ENCODE measurements at regions not wholly inside any gene's neighbourhood (a gene's known extent, or its start where the extent isn't known, plus 50 kb on each side); places are given as distances from the start of the nearest gene placed in this dataset.

GRCh38 chr11:27907091-27907490 is 200.9 kb downstream of the KIF18A start:
- POLR2A ChIA-PET (ENCODE audit: low non-redundant PET): interaction anchor here (0.6 kb wide), 1 partner anchor 51 kb away, joined by 3 read pairs; no protein-coding TSS in a partner anchor
- CTCF ChIA-PET: no interaction called here

DNA sequence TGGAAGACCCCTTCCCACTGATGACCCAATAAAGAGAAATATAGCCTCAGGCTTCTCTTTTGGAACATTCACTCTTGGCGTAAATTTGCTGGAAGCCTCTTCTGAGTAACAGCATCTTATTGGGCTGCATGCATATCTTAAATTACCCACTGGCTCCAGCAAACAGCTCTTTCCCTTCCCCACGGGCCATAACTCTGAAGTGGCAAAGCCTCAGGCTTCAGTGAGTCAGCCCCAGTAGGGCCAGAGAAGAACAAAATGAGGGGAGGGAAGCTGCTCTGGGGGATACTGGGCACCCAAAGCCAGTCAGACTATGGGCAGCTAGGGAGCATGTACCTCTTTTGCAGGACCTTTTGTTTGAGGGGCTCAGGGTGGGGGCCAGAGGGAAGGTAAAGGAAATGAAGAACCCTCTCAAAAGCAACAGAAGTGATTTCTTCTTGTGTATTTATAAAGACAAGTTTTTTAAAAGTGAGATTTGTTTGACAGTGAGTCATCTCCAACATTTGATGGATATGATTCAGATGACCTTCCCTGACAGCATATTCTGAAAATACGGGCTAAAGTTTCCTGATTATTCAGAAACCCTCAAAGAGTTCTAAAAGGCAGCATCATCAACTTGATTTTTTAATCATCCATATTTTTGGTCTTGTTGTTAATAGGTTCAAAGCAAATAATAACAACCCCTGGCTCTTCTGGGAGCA is 203.4 kb downstream of the KIF18A start:
- H3K4me1 ChIP-seq (ENCODE audit: insufficient read depth, low read length, poor library complexity, severe bottlenecking): no peaks in the 10 kb centered on the region
- CTCF ChIA-PET: no interaction called here
- H3K36me3 ChIP-seq (ENCODE audit: insufficient read depth, low read length, poor library complexity, severe bottlenecking): no peaks in the 10 kb centered on the region
- H3K27ac ChIP-seq (ENCODE audit: low read depth, low read length, poor library complexity, severe bottlenecking): no peak overlapping the region
- BruUV-seq (replicated peaks): no TSS peak
- intact Hi-C loops (cut with micrococcal nuclease; ENCODE audit: unreplicated experiment): no loop called here
- no peaks in the 10 kb centered on the region for H3K9me3 ChIP-seq (ENCODE audit: low read depth, low read length, poor library complexity, severe bottlenecking)
- no peak for DNase-seq (ENCODE audit: low spot score)
- no peak overlapping the region for H3K4me3 ChIP-seq (ENCODE audit: low read depth, low read length, poor library complexity, severe bottlenecking)
- POLR2A ChIA-PET (ENCODE audit: low non-redundant PET): no interaction called here
- peaks cover 73% of the 10 kb centered on the region for H3K27me3 ChIP-seq (replicated peaks; ENCODE audit: insufficient read depth, low read depth, low read length, poor library complexity)
- TF ChIP-seq, protein P1, sequence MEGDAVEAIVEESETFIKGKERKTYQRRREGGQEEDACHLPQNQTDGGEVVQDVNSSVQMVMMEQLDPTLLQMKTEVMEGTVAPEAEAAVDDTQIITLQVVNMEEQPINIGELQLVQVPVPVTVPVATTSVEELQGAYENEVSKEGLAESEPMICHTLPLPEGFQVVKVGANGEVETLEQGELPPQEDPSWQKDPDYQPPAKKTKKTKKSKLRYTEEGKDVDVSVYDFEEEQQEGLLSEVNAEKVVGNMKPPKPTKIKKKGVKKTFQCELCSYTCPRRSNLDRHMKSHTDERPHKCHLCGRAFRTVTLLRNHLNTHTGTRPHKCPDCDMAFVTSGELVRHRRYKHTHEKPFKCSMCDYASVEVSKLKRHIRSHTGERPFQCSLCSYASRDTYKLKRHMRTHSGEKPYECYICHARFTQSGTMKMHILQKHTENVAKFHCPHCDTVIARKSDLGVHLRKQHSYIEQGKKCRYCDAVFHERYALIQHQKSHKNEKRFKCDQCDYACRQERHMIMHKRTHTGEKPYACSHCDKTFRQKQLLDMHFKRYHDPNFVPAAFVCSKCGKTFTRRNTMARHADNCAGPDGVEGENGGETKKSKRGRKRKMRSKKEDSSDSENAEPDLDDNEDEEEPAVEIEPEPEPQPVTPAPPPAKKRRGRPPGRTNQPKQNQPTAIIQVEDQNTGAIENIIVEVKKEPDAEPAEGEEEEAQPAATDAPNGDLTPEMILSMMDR (conservative IDR thresholded peaks at IDR 0.05; ENCODE audit: low read depth, low read length): no peak
- TF ChIP-seq EZH2 (IDR thresholded peaks at IDR 0.05; ENCODE audit: borderline replicate concordance, low read depth, low read length, poor library complexity, severe bottlenecking): no peak

More at GRCh38 chr11:27907091-27907490, 200.9 kb downstream of the KIF18A start:
- Histone ChIP-seq H3K4me1 (ENCODE audit: insufficient read depth, low read length, poor library complexity, severe bottlenecking) (no peaks in the 10 kb centered on the region), H3K9me3 (ENCODE audit: low read depth, low read length, poor library complexity, severe bottlenecking) (no peaks in the 10 kb centered on the region), H3K36me3 (ENCODE audit: insufficient read depth, low read length, poor library complexity, severe bottlenecking) (no peaks in the 10 kb centered on the region), H3K27ac (ENCODE audit: low read depth, low read length, poor library complexity, severe bottlenecking) (no peak overlapping the region), H3K4me3 (ENCODE audit: low read depth, low read length, poor library complexity, severe bottlenecking) (no peak overlapping the region), H3K27me3 (replicated peaks; ENCODE audit: insufficient read depth, low read depth, low read length, poor library complexity) (peaks cover 86% of the 10 kb centered on the region)
- intact Hi-C loops (cut with micrococcal nuclease; ENCODE audit: unreplicated experiment): no loop called here
- BruUV-seq (replicated peaks): no TSS peak
- DNase-seq (ENCODE audit: low spot score): no peak
- TF ChIP-seq EZH2 (IDR thresholded peaks at IDR 0.05; ENCODE audit: borderline replicate concordance, low read depth, low read length, poor library complexity, severe bottlenecking): no peak
- TF ChIP-seq, protein P1 (conservative IDR thresholded peaks at IDR 0.05; ENCODE audit: low read depth, low read length): no peak

DNA sequence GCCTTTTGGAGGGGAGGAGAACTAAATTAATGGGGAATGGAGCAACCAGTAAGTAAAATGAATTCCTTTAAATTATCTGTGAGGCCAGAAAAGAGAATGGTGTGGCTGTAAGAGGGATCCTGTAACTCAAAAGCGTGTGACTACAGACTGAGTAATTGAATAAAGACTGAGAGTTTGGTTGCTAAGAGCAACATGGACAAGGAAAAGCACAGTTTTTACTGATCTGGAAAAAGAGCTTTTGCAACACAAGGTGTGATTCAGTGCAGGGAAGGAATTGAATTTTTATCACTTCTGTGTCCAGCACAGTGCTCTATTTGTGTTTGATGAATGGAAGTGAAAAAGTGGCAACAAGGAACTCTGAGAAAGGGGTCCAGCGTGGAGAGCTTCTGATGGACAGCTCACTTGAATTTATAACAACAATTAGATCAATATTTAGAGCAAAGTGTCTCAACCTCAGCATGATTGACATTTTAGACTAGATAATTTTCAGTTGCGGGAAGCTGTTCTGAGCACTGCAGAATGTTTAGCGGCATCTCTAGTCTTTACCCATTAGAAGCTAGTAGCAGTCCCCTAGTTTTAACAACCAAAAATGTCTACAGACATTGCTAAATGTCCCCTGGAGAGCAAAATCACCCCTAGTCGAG is 202.8 kb upstream of the BDNF start:
- intact Hi-C loops (cut with micrococcal nuclease; ENCODE audit: unreplicated experiment): no loop called here

More for the DNA sequence above, 202.8 kb upstream of the BDNF start:
- TF ChIP-seq, protein P1 (conservative IDR thresholded peaks at IDR 0.05; ENCODE audit: low read depth, low read length): no peak
- no peak for TF ChIP-seq EZH2 (IDR thresholded peaks at IDR 0.05; ENCODE audit: borderline replicate concordance, low read depth, low read length, poor library complexity, severe bottlenecking)
- no peaks in the 10 kb centered on the region for H3K36me3 ChIP-seq (ENCODE audit: insufficient read depth, low read length, poor library complexity, severe bottlenecking)
- H3K27ac ChIP-seq (ENCODE audit: low read depth, low read length, poor library complexity, severe bottlenecking): no peak overlapping the region
- no peak overlapping the region for H3K4me3 ChIP-seq (ENCODE audit: low read depth, low read length, poor library complexity, severe bottlenecking)
- ChIA-PET CTCF (no interaction called here), POLR2A (ENCODE audit: low non-redundant PET) (no interaction called here)
- no peaks in the 10 kb centered on the region for H3K9me3 ChIP-seq (ENCODE audit: low read depth, low read length, poor library complexity, severe bottlenecking)
- H3K27me3 ChIP-seq (replicated peaks; ENCODE audit: insufficient read depth, low read depth, low read length, poor library complexity): peaks cover 71% of the 10 kb centered on the region
- H3K4me1 ChIP-seq (ENCODE audit: insufficient read depth, low read length, poor library complexity, severe bottlenecking): no peaks in the 10 kb centered on the region
- DNase-seq (ENCODE audit: low spot score): no peak
- BruUV-seq (replicated peaks): no TSS peak
